ENCODE measurements at regions not wholly inside any gene's neighbourhood (a gene's known extent, or its start where the extent isn't known, plus 50 kb on each side); places are given as distances from the start of the nearest gene placed in this dataset.
"Not testable (repeated sequence)": the region's sequence is repeated elsewhere in the genome, so short reads cannot be mapped to it uniquely, and the experiment has no call there.

GRCh38 chr21:36268264-36268663 lies 51.7 kb upstream of the MORC3 start:
- H3K9ac ChIP-seq (ENCODE audit: low read length); H3K4me3 ChIP-seq (ENCODE audit: control extremely low read depth in 1 of 5, extremely low read depth in 1 of 5, insufficient read depth in 1 of 5, low read depth in 2 of 5, low read length in 4 of 5); H2AFZ ChIP-seq (ENCODE audit: insufficient read depth, low read depth, low read length, poor library complexity, severe bottlenecking); H3K27ac Mint-ChIP-seq; H3K9me3 Mint-ChIP-seq (ENCODE audit: insufficient read depth); H3K4me2 ChIP-seq (replicated peaks; ENCODE audit: low read depth, low read length, poor library complexity, severe bottlenecking); DNase-seq; H3K27ac ChIP-seq (ENCODE audit: low read length in 2 of 2); H3K27me3 Mint-ChIP-seq; ATAC-seq (ENCODE audit: low read depth); H3K27me3 ChIP-seq (replicated peaks in 1 of 4; ENCODE audit: control extremely low read depth in 1 of 4, control insufficient read depth in 3 of 4, insufficient read depth in 4 of 4, low read length in 3 of 4); H4K20me1 ChIP-seq (ENCODE audit: control insufficient read depth, insufficient read depth, low read length, poor library complexity, severe bottlenecking); H3K79me2 ChIP-seq (ENCODE audit: control insufficient read depth, insufficient read depth, low read length); H3K4me3 Mint-ChIP-seq; intact Hi-C loops (cut with micrococcal nuclease); CTCF ChIA-PET: not testable (repeated sequence)
- peaks cover 0 to 24% (median 6%) of the 10 kb centered on the region in 3 donors for H3K9me3 ChIP-seq (ENCODE audit: control extremely low read depth in 1 of 3, control insufficient read depth in 2 of 3, insufficient read depth in 1 of 3, low read length in 2 of 3)
- H3K36me3 ChIP-seq (replicated peaks in 1 of 2; ENCODE audit: control extremely low read depth in 1 of 2, control insufficient read depth in 1 of 2, extremely low read depth in 1 of 2, insufficient read depth in 2 of 2, low read length in 1 of 2) = peaks cover 0 to 47% of the 10 kb centered on the region in 2 experiments
- H3K4me1 ChIP-seq (ENCODE audit: control insufficient read depth in 2 of 2, insufficient read depth in 2 of 2, low read length in 2 of 2) = peaks cover 16 to 26% of the 10 kb centered on the region in 2 donors
- H3K4me1 Mint-ChIP-seq = peaks cover 24% of the 10 kb centered on the region
- POLR2A ChIA-PET = interaction anchor here (1.2 kb wide), 1 partner anchor 31 kb away, joined by 3 read pairs; no protein-coding TSS in a partner anchor
- 100% methylated on average over 1 of the region's 4 CpGs for WGBS (ENCODE audit: insufficient coverage)

All from B cell (primary cell).